ENCODE measurements at regions not wholly inside any gene's neighbourhood (a gene's known extent, or its start where the extent isn't known, plus 50 kb on each side); places are given as distances from the start of the nearest gene placed in this dataset.

DNA sequence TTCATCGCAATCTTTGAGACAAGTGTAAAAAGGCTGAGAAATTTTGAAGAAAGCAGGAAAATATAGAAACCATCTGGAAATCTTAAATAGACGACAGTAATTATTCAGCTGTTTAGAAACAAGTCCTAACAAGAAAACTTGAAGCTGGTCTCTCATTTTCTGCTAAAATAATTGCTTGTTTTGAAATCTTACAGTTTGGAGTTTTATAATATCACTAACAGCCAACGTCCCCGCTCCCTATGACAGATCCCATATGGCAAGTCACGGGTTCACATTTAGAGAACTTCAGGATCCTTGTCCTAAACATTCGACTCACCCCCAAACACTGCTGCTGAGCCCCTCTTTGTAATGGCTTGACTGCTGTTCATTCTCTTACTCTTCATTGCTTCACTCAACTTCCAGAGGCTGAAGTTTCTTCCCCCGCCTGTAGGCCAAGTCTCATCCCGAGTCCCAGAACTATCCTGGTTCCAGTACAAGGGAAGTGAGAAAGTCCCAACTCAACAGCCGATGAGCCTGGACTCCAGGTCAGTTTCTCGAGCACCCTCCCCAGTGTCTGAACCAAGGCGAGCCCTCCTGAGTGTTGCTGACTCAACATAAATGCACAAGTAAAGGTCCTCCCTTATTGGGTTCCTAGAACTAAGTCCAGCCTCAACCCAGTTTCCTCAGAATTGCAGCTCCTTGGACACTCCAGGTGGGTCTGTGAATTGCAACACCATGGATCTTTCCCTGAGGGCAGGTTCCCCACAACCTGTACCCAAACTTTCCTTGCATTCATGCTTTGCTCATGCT is 93.4 kb upstream of the BACE2 start:
- Histone ChIP-seq H3K4me3 (ENCODE audit: low read depth in 2 of 2, low read length in 1 of 2) (no peak overlapping the region), H3K27me3 (ENCODE audit: insufficient read depth) (no peaks in the 10 kb centered on the region), H4K20me1 (ENCODE audit: insufficient read depth) (no peaks in the 10 kb centered on the region), H3K4me1 (ENCODE audit: control insufficient read depth in 1 of 2, insufficient read depth in 2 of 2, low read depth in 1 of 2, low read length in 1 of 2) (no peaks in the 10 kb centered on the region), H3K79me2 (ENCODE audit: insufficient read depth) (no peaks in the 10 kb centered on the region), H3K36me3 (replicated peaks in 1 of 2; ENCODE audit: control insufficient read depth in 1 of 2, insufficient read depth in 2 of 2, low read length in 1 of 2) (no peaks in the 10 kb centered on the region), H3F3A (replicated peaks; ENCODE audit: insufficient read depth) (no peaks in the 10 kb centered on the region), H3K27ac (ENCODE audit: low read depth in 2 of 2, low read length in 1 of 2) (no peak overlapping the region), H3K4me2 (no peak overlapping the region), H2AFZ (ENCODE audit: low read depth) (no peak overlapping the region), H3K9me3 (no peaks in the 10 kb centered on the region), H3K9me2 (no peaks in the 10 kb centered on the region), H3K9ac (no peak overlapping the region)
- ChIA-PET CTCF (interaction anchor here (0.7 kb wide), 1 partner anchor 608 kb away, joined by 3 read pairs; no protein-coding TSS in a partner anchor), POLR2A (no interaction called here)
- no peak for DNase-seq
- WGBS (ENCODE audit: low lambda C conversion rate) = 47% methylated on average over 11 of the region's 11 CpGs
- no peak for TF ChIP-seq FOXM1 (IDR thresholded peaks at IDR 0.05; ENCODE audit: low read depth)
- TF ChIP-seq TAF1 (IDR thresholded peaks at IDR 0.05; ENCODE audit: borderline replicate concordance, low read depth, low read length) = no peak
- TF ChIP-seq EZH2phosphoT487 (IDR thresholded peaks at IDR 0.05; ENCODE audit: borderline replicate concordance, low read depth) = no peak
- TF ChIP-seq, protein P1, sequence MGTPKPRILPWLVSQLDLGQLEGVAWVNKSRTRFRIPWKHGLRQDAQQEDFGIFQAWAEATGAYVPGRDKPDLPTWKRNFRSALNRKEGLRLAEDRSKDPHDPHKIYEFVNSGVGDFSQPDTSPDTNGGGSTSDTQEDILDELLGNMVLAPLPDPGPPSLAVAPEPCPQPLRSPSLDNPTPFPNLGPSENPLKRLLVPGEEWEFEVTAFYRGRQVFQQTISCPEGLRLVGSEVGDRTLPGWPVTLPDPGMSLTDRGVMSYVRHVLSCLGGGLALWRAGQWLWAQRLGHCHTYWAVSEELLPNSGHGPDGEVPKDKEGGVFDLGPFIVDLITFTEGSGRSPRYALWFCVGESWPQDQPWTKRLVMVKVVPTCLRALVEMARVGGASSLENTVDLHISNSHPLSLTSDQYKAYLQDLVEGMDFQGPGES (IDR thresholded peaks at IDR 0.05; ENCODE audit: low read depth, low read length) = no peak
- no peak for TF ChIP-seq TEAD4 (IDR thresholded peaks at IDR 0.05; ENCODE audit: borderline replicate concordance, insufficient read depth)
- no peak for TF ChIP-seq NRF1 (IDR thresholded peaks at IDR 0.05; ENCODE audit: low read depth, low read length)
- TF ChIP-seq RXRA (IDR thresholded peaks at IDR 0.05; ENCODE audit: borderline replicate concordance, low read depth) = no peak
- TF ChIP-seq FOSL2 (IDR thresholded peaks at IDR 0.05; ENCODE audit: borderline replicate concordance, low read depth) = no peak
- no peak for TF ChIP-seq GABPA (IDR thresholded peaks at IDR 0.05; ENCODE audit: low read depth)
- TF ChIP-seq, protein P2, sequence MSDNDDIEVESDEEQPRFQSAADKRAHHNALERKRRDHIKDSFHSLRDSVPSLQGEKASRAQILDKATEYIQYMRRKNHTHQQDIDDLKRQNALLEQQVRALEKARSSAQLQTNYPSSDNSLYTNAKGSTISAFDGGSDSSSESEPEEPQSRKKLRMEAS (IDR thresholded peaks at IDR 0.05; ENCODE audit: low read depth) = no peak

- Histone ChIP-seq H3K9me3 (no peaks in the 10 kb centered on the region), H3K9me2 (no peaks in the 10 kb centered on the region), H3K27me3 (ENCODE audit: insufficient read depth) (no peaks in the 10 kb centered on the region), H3K36me3 (replicated peaks in 1 of 2; ENCODE audit: control insufficient read depth in 1 of 2, insufficient read depth in 2 of 2, low read length in 1 of 2) (no peaks in the 10 kb centered on the region), H3K4me1 (ENCODE audit: control insufficient read depth in 1 of 2, insufficient read depth in 2 of 2, low read depth in 1 of 2, low read length in 1 of 2) (no peaks in the 10 kb centered on the region), H3K27ac (ENCODE audit: low read depth in 2 of 2, low read length in 1 of 2) (no peak overlapping the region), H2AFZ (ENCODE audit: low read depth) (no peak overlapping the region), H3K79me2 (ENCODE audit: insufficient read depth) (no peaks in the 10 kb centered on the region), H3K9ac (no peak overlapping the region), H3K4me3 (ENCODE audit: low read depth in 2 of 2, low read length in 1 of 2) (no peak overlapping the region), H4K20me1 (ENCODE audit: insufficient read depth) (no peaks in the 10 kb centered on the region), H3K4me2 (no peak overlapping the region), H3F3A (replicated peaks; ENCODE audit: insufficient read depth) (no peaks in the 10 kb centered on the region)
- DNase-seq = no peak
- ChIA-PET POLR2A (no interaction called here), CTCF (no interaction called here)
- WGBS (ENCODE audit: low lambda C conversion rate) = 65% methylated on average over 10 of the region's 18 CpGs
- TF ChIP-seq, protein P3, sequence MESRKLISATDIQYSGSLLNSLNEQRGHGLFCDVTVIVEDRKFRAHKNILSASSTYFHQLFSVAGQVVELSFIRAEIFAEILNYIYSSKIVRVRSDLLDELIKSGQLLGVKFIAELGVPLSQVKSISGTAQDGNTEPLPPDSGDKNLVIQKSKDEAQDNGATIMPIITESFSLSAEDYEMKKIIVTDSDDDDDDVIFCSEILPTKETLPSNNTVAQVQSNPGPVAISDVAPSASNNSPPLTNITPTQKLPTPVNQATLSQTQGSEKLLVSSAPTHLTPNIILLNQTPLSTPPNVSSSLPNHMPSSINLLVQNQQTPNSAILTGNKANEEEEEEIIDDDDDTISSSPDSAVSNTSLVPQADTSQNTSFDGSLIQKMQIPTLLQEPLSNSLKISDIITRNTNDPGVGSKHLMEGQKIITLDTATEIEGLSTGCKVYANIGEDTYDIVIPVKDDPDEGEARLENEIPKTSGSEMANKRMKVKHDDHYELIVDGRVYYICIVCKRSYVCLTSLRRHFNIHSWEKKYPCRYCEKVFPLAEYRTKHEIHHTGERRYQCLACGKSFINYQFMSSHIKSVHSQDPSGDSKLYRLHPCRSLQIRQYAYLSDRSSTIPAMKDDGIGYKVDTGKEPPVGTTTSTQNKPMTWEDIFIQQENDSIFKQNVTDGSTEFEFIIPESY (IDR thresholded peaks at IDR 0.05; ENCODE audit: borderline replicate concordance, low read depth) = no peak
- TF ChIP-seq NRF1 (IDR thresholded peaks at IDR 0.05; ENCODE audit: low read depth, low read length) (no peak), NFIC (IDR thresholded peaks at IDR 0.05; ENCODE audit: borderline replicate concordance) (no peak), CHD2 (IDR thresholded peaks at IDR 0.05; ENCODE audit: low read length, partially characterized antibody) (no peak), MEF2A (IDR thresholded peaks at IDR 0.05; ENCODE audit: borderline replicate concordance, low read depth) (no peak), GABPA (IDR thresholded peaks at IDR 0.05; ENCODE audit: low read depth) (no peak), GATA2 (CRISPR knock-in tag; IDR thresholded peaks at IDR 0.05) (no peak), RXRA (IDR thresholded peaks at IDR 0.05; ENCODE audit: borderline replicate concordance, low read depth) (no peak), MXI1 (IDR thresholded peaks at IDR 0.05; ENCODE audit: low read depth, low read length) (no peak), SMC3 (IDR thresholded peaks at IDR 0.05; ENCODE audit: low read depth, low read length) (no peak), POLR2AphosphoS5 (IDR thresholded peaks at IDR 0.05; ENCODE audit: low read depth, low read length) (no peak), ELF1 (IDR thresholded peaks at IDR 0.05) (no peak), RCOR1 (IDR thresholded peaks at IDR 0.05; ENCODE audit: low read length) (no peak), RAD21 (IDR thresholded peaks at IDR 0.05; ENCODE audit: low read length) (no peak), FOSL2 (IDR thresholded peaks at IDR 0.05; ENCODE audit: borderline replicate concordance, low read depth) (no peak), EP300 (IDR thresholded peaks at IDR 0.05; ENCODE audit: borderline replicate concordance in 1 of 2, low read depth in 1 of 2, low read length in 1 of 2) (no peak)
- TF ChIP-seq, protein P4, sequence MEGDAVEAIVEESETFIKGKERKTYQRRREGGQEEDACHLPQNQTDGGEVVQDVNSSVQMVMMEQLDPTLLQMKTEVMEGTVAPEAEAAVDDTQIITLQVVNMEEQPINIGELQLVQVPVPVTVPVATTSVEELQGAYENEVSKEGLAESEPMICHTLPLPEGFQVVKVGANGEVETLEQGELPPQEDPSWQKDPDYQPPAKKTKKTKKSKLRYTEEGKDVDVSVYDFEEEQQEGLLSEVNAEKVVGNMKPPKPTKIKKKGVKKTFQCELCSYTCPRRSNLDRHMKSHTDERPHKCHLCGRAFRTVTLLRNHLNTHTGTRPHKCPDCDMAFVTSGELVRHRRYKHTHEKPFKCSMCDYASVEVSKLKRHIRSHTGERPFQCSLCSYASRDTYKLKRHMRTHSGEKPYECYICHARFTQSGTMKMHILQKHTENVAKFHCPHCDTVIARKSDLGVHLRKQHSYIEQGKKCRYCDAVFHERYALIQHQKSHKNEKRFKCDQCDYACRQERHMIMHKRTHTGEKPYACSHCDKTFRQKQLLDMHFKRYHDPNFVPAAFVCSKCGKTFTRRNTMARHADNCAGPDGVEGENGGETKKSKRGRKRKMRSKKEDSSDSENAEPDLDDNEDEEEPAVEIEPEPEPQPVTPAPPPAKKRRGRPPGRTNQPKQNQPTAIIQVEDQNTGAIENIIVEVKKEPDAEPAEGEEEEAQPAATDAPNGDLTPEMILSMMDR (IDR thresholded peaks at IDR 0.05) = no peak
These were observed 92.3 kb upstream of the BACE2 start for GRCh38 chr21:41075656-41076055.

Data from SK-N-SH (cell line).